Stomach (tissue), 8 donors: ENCODE measurements at regions not wholly inside any gene's neighbourhood (a gene's known extent, or its start where the extent isn't known, plus 50 kb on each side); places are given as distances from the start of the nearest gene placed in this dataset.
A peak's percentile ranks its signal among the peaks of the same experiment; 100 is the strongest.

Experiments used
- DNase-seq, 2 donors: peaks; one replicate each; pipeline versions ENCODE4 v3.0.0 to v3.0.0-alpha.2; 2013 to 2019
- H3K27ac ChIP-seq, 5 donors: fragments of 200-600 bp in 4 of 5; sonication (generic) in 4 of 5; one replicate each; pipeline ENCODE4 v1.5.1; 2013 to 2019; ENCODE audit warnings: mild to moderate bottlenecking in 1 of 5, moderate library complexity in 1 of 5
- H3K27me3 ChIP-seq, 3 donors: fragments of 200-600 bp; sonication (generic); one replicate each; pipeline ENCODE4 v1.5.1; 2017 to 2019; ENCODE audit warnings: mixed run types in 1 of 3
- H3K36me3 ChIP-seq, 4 donors: fragments of 200-600 bp; sonication (generic); 1 replicate in 3 of 4; 2 replicates in 1 of 4; pipeline ENCODE4 v1.5.1; 2016 to 2019
- H3K4me1 ChIP-seq, 4 donors: fragments of 200-600 bp; sonication (generic); one replicate each; pipeline ENCODE4 v1.5.1; 2016 to 2019
- H3K4me3 ChIP-seq, 4 donors: fragments of 200-600 bp; sonication (generic) in 3 of 4; one replicate each; pipeline ENCODE4 v1.5.1; 2016 to 2019; ENCODE audit warnings: mild to moderate bottlenecking in 1 of 4
- H3K9me3 ChIP-seq, 4 donors: fragments of 200-600 bp; sonication (generic); one replicate each; pipeline ENCODE4 v1.5.1; 2016 to 2019
- EP300 ChIP-seq: sonication (generic); formaldehyde crosslinking; IDR thresholded peaks from one replicate; pipeline ENCODE4 v1.6.1; 2017; ENCODE audit warnings: antibody characterized with exemption
- POLR2A ChIP-seq, 4 donors: fragments of 450-650 bp; IDR thresholded peaks; one replicate each; pipeline ENCODE4 v1.6.1; 2016; ENCODE audit warnings: antibody characterized with exemption in 4 of 4, control low read depth in 2 of 4, mild to moderate bottlenecking in 1 of 4, moderate library complexity in 1 of 4
- POLR2AphosphoS5 ChIP-seq, 3 donors: sonication (generic); formaldehyde crosslinking; IDR thresholded peaks; one replicate each; pipeline ENCODE4 v1.6.1; 2016; ENCODE audit warnings: antibody characterized with exemption in 3 of 3
- WGBS, 5 donors: extraction: QIAGEN DNeasy Blood & Tissue Kit in 3 of 5; methylation state at CpG; one replicate each; pipeline versions ENCODE4 v1.1.5 to v1.1.7; 2013 to 2018; 5-methylcytosine and 5-hydroxymethylcytosine counted together
- intact Hi-C: fragments of 100-400 bp; cut with DNase I; formaldehyde crosslinking; loops from one replicate; pipeline ENCODE4 v1.15.1; 2023; ENCODE audit warnings: low total_unique reads
- TF ChIP-seq, protein P1 (sequence below), 7 experiments: fragments of 450-650 bp in 4 of 7; fragments of 200-600 bp in 3 of 7; sonication (generic) in 3 of 7; IDR thresholded peaks; one replicate each; pipeline ENCODE4 v1.5.1; 2016 to 2019; ENCODE audit warnings: antibody characterized with exemption in 7 of 7, control low read depth in 2 of 7, mild to moderate bottlenecking in 1 of 7
- donor health status: healthy with polysubstance abuse.
- donor health status: Bipolar disorder and iron deficiency.
- donor health status: healthy.

DNA sequence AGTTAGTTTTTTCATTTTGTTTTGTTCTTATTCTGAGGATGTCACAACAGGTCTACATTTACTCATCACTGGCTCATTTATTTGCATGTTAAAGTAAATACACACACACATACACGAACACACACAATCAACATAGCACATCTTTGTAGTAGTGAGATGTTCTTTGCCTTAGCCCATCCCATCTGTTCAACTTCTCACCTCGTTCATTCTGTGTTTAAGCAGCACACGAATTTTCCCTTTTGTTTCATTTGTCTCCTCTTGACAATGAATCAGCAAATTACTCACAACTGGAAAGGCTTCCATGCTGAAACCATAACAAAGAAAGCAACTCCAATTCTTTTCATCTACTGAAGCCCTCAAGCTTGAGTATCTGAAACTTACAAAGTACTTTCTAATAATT is 133.3 kb upstream of the CHRM3 start:
- DNase-seq: no peak
- intact Hi-C loops: no loop called here
- TF ChIP-seq EP300 (no peak), POLR2AphosphoS5 (IDR thresholded peaks at IDR 0.05) (no peak), POLR2A (IDR thresholded peaks at IDR 0.05) (no peak)
- TF ChIP-seq, protein P1, sequence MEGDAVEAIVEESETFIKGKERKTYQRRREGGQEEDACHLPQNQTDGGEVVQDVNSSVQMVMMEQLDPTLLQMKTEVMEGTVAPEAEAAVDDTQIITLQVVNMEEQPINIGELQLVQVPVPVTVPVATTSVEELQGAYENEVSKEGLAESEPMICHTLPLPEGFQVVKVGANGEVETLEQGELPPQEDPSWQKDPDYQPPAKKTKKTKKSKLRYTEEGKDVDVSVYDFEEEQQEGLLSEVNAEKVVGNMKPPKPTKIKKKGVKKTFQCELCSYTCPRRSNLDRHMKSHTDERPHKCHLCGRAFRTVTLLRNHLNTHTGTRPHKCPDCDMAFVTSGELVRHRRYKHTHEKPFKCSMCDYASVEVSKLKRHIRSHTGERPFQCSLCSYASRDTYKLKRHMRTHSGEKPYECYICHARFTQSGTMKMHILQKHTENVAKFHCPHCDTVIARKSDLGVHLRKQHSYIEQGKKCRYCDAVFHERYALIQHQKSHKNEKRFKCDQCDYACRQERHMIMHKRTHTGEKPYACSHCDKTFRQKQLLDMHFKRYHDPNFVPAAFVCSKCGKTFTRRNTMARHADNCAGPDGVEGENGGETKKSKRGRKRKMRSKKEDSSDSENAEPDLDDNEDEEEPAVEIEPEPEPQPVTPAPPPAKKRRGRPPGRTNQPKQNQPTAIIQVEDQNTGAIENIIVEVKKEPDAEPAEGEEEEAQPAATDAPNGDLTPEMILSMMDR (IDR thresholded peaks at IDR 0.05): no peak
- H3K36me3 ChIP-seq: no peaks in the 10 kb centered on the region
- H3K27me3 ChIP-seq: no peaks in the 10 kb centered on the region
- peaks cover 0 to 11% (median 3%) of the 10 kb centered on the region in 4 donors for H3K9me3 ChIP-seq
- H3K27ac ChIP-seq: no peak overlapping the region
- no peaks in the 10 kb centered on the region for H3K4me1 ChIP-seq
- WGBS, 5 donors: 46 to 58% (median 52%) methylated on average over 3 of the region's 3 CpGs
- no peak overlapping the region for H3K4me3 ChIP-seq

DNA sequence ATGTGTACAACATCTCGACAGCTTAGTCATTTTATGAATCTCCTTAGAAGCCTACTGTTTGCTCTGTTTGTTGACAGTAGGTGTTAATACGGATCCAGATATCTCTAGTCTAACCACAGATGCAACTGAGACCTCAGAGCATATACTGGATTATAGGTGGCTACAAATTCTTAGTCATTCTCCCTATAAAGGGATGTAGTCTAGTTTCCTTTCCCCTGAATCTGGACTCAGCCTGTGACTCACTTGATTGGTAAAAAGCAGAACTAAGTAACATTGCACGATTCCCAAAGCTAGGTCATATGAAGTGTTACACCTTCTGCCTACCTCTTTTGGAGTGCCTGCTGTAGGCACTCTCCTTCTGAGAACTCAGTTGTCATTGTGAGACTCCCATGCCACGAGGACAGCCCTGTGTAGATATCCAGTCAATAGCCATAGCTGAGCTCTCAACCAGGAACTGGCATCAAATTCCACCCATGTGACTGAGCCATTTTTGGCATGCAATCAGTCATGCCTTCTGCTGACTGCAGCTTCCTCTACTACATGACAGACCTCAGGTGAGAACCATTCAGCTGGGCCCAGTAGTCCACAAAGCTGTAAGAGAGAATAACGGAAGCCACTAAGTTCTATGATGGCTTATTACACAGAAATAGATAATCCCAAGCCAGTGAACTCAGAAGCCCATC is 135.9 kb upstream of the CHRM3 start:
- peak in 1 of 2 donors; percentile 34 for DNase-seq
- no peaks in the 10 kb centered on the region for H3K36me3 ChIP-seq
- WGBS, 5 donors: 46 to 71% (median 60%) methylated on average over 5 of the region's 5 CpGs
- no peak overlapping the region for H3K4me3 ChIP-seq
- intact Hi-C loops: no loop called here
- H3K4me1 ChIP-seq: no peaks in the 10 kb centered on the region
- no peak overlapping the region for H3K27ac ChIP-seq
- peaks cover 0 to 2% (median 0%) of the 10 kb centered on the region in 4 donors for H3K9me3 ChIP-seq
- TF ChIP-seq, protein P1 (IDR thresholded peaks at IDR 0.05): no peak
- TF ChIP-seq POLR2A (IDR thresholded peaks at IDR 0.05) (no peak), EP300 (no peak), POLR2AphosphoS5 (IDR thresholded peaks at IDR 0.05) (no peak)
- H3K27me3 ChIP-seq: no peaks in the 10 kb centered on the region

DNA sequence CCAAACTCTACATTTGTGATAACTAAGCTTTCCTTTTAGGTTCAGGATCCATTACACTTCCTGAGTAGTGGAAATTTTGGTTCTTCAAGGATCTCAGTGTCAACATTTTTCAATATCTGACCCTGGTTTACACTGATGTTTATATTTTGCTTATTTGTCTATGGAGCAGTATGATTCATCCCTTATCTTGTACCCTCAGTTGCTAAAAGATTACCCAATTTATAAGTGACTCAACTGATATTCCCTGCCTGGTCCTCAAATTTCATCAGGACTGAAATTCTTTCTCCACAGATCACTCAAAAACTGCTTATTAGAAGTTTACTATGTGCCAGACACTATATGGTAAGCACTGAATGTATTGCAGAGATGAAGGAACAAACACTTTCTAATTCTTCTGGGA is 139.1 kb upstream of the CHRM3 start:
- intact Hi-C loops: no loop called here
- H3K36me3 ChIP-seq: no peaks in the 10 kb centered on the region
- TF ChIP-seq, protein P1 (IDR thresholded peaks at IDR 0.05): no peak
- no peak for TF ChIP-seq EP300
- no peak for TF ChIP-seq POLR2AphosphoS5 (IDR thresholded peaks at IDR 0.05)
- TF ChIP-seq POLR2A (IDR thresholded peaks at IDR 0.05): no peak
- no peaks in the 10 kb centered on the region for H3K9me3 ChIP-seq
- no peak for DNase-seq
- H3K27me3 ChIP-seq: no peaks in the 10 kb centered on the region
- no peak overlapping the region for H3K27ac ChIP-seq
- H3K4me3 ChIP-seq: no peak overlapping the region
- no peaks in the 10 kb centered on the region for H3K4me1 ChIP-seq

DNA sequence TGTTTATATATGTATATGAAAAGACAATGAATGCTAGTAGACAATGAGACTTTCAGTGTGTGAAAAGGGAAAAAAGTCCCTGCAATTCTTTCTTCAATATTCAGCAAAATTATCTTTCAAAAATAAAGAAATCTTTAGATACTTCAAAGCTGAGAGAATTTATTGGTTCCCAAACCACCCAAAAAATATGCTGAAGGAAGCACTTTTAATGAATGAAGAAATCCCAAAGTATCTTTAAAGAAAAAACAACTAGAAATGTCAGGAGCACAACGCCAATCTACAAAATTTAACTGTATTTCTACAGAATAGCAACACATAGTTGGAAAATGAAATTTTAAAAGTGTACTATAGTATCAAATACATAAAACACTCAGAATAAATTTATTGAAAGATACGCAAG is 142.3 kb upstream of the CHRM3 start:
- no peak overlapping the region for H3K4me3 ChIP-seq
- TF ChIP-seq POLR2A (IDR thresholded peaks at IDR 0.05): no peak
- TF ChIP-seq EP300: no peak
- TF ChIP-seq, protein P1 (IDR thresholded peaks at IDR 0.05): no peak
- TF ChIP-seq POLR2AphosphoS5 (IDR thresholded peaks at IDR 0.05): no peak
- DNase-seq: no peak
- WGBS, 5 donors: 89 to 97% (median 94%) methylated on average over 2 of the region's 2 CpGs
- no peaks in the 10 kb centered on the region for H3K4me1 ChIP-seq
- intact Hi-C loops: no loop called here
- no peak overlapping the region for H3K27ac ChIP-seq
- H3K9me3 ChIP-seq: no peaks in the 10 kb centered on the region
- H3K36me3 ChIP-seq: no peaks in the 10 kb centered on the region
- no peaks in the 10 kb centered on the region for H3K27me3 ChIP-seq
